GM12865 (cell line): ENCODE measurements at regions not wholly inside any gene's neighbourhood (a gene's known extent, or its start where the extent isn't known, plus 50 kb on each side); places are given as distances from the start of the nearest gene placed in this dataset.

ENCODE experiments used
- DNase-seq: peaks from one replicate; pipeline ENCODE4 v3.0.0; 2010; ENCODE audit warnings: low read depth
- H3K4me3 ChIP-seq: 2 replicates; pipeline ENCODE4 v1.5.1; 2011; ENCODE audit warnings: mild to moderate bottlenecking, low read depth, low read length, control low read depth
- CTCF ChIP-seq: IDR thresholded peaks from 2 replicates; pipeline ENCODE4 v1.5.1; 2011; ENCODE audit warnings: low read length, control low read depth, low read depth, inconsistent platforms; ENCODE audit not compliant: insufficient read depth; ENCODE audit errors: missing control alignments

- DNase-seq, result no peak
- H3K4me3 ChIP-seq, result no peak overlapping the region
- no peak for TF ChIP-seq CTCF
Observed at GRCh38 chr13:54901316-54901715, 1872.7 kb downstream of the OLFM4 start.

GRCh38 chr13:54912367-54912766, 1883.8 kb downstream of the OLFM4 start:
- no peak overlapping the region for H3K4me3 ChIP-seq
- no peak for TF ChIP-seq CTCF
- no peak for DNase-seq

GRCh38 chr13:54913668-54914067, 1885.1 kb downstream of the OLFM4 start:
- no peak for TF ChIP-seq CTCF
- no peak overlapping the region for H3K4me3 ChIP-seq
- DNase-seq, result no peak

GRCh38 chr13:54927538-54927937, 1898.9 kb downstream of the OLFM4 start:
- TF ChIP-seq CTCF, result no peak
- no peak for DNase-seq
- H3K4me3 ChIP-seq, result no peak overlapping the region

GRCh38 chr13:54928071-54928470, 1899.5 kb downstream of the OLFM4 start:
- H3K4me3 ChIP-seq, result no peak overlapping the region
- no peak for TF ChIP-seq CTCF
- DNase-seq, result no peak

- H3K4me3 ChIP-seq, result no peak overlapping the region
- TF ChIP-seq CTCF, result no peak
- no peak for DNase-seq
Observed at GRCh38 chr13:54934121-54934520, 1905.5 kb downstream of the OLFM4 start.

- DNase-seq, result no peak
- TF ChIP-seq CTCF, result no peak
- no peak overlapping the region for H3K4me3 ChIP-seq
Observed at GRCh38 chr13:54945973-54946372, 1917.4 kb downstream of the OLFM4 start.
